Astrocyte (in vitro differentiated cells and primary cell): ENCODE measurements at regions not wholly inside any gene's neighbourhood (a gene's known extent, or its start where the extent isn't known, plus 50 kb on each side); places are given as distances from the start of the nearest gene placed in this dataset.

ENCODE experiments used
- EZH2 ChIP-seq: IDR thresholded peaks from 2 replicates; pipeline ENCODE4 v1.6.1; 2012; ENCODE audit warnings: mild to moderate bottlenecking, low read length, inconsistent platforms; ENCODE audit not compliant: insufficient read depth
- TF ChIP-seq, protein P1 (sequence below): IDR thresholded peaks from 2 replicates; pipeline ENCODE4 v1.5.1; 2011; ENCODE audit warnings: low read depth, mild to moderate bottlenecking, inconsistent platforms, low read length, moderate library complexity; ENCODE audit not compliant: insufficient read depth

DNA sequence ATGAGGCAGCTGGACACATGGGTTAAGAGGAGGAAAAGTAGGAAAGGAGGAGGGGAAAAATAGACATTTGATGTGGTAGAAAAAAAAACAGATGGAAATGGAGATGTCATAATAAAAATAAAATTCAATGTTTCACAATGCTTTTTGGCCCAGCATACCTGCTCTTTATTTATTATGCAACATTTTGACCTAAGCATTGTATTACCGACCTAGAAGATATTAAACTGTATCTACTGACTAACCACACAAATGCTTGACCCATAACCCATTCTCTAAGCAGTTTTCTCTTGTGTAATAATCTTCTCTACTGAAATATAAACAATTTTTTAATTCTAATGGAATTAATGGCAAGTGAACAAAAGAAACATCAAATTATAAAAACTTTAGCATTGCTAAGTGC, 362.3 kb downstream of the FBXO15 start:
- TF ChIP-seq EZH2, result no peak
- TF ChIP-seq, protein P1, sequence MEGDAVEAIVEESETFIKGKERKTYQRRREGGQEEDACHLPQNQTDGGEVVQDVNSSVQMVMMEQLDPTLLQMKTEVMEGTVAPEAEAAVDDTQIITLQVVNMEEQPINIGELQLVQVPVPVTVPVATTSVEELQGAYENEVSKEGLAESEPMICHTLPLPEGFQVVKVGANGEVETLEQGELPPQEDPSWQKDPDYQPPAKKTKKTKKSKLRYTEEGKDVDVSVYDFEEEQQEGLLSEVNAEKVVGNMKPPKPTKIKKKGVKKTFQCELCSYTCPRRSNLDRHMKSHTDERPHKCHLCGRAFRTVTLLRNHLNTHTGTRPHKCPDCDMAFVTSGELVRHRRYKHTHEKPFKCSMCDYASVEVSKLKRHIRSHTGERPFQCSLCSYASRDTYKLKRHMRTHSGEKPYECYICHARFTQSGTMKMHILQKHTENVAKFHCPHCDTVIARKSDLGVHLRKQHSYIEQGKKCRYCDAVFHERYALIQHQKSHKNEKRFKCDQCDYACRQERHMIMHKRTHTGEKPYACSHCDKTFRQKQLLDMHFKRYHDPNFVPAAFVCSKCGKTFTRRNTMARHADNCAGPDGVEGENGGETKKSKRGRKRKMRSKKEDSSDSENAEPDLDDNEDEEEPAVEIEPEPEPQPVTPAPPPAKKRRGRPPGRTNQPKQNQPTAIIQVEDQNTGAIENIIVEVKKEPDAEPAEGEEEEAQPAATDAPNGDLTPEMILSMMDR, result no peak
